ENCODE measurements at regions not wholly inside any gene's neighbourhood (a gene's known extent, or its start where the extent isn't known, plus 50 kb on each side); places are given as distances from the start of the nearest gene placed in this dataset.
"Not testable (repeated sequence)": the region's sequence is repeated elsewhere in the genome, so short reads cannot be mapped to it uniquely, and the experiment has no call there.

DNA sequence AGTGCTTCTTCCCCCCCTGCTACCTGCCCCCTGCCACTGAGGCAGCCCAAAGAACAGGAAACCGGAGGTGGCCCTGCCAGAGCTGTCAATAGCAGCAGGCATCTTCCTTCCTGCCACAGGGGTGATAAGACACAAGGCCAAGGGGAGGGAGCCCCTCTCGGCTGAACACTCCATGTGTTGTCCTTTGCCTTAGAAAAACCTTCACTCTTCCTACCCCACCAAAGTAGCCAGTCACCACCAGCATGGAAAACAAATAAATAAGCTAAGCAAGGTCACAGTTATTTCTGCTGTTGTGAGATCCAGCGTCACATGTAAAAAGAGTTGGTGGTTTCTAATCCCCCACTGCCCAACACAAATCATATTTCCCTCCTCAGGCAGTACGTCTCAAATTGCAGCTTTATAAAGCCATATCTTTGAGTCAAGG, 104.8 kb upstream of the DPT start:
- H3K4me3 ChIP-seq (ENCODE audit: low read depth, low read length), result no peak overlapping the region
- no peak for DNase-seq (ENCODE audit: low read depth)
- H3K27me3 ChIP-seq (ENCODE audit: control insufficient read depth, insufficient read depth, low read length), result no peaks in the 10 kb centered on the region
- no peaks in the 10 kb centered on the region for H3K36me3 ChIP-seq (ENCODE audit: control insufficient read depth, insufficient read depth, low read length)
- TF ChIP-seq, protein P1, sequence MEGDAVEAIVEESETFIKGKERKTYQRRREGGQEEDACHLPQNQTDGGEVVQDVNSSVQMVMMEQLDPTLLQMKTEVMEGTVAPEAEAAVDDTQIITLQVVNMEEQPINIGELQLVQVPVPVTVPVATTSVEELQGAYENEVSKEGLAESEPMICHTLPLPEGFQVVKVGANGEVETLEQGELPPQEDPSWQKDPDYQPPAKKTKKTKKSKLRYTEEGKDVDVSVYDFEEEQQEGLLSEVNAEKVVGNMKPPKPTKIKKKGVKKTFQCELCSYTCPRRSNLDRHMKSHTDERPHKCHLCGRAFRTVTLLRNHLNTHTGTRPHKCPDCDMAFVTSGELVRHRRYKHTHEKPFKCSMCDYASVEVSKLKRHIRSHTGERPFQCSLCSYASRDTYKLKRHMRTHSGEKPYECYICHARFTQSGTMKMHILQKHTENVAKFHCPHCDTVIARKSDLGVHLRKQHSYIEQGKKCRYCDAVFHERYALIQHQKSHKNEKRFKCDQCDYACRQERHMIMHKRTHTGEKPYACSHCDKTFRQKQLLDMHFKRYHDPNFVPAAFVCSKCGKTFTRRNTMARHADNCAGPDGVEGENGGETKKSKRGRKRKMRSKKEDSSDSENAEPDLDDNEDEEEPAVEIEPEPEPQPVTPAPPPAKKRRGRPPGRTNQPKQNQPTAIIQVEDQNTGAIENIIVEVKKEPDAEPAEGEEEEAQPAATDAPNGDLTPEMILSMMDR (IDR thresholded peaks at IDR 0.05; ENCODE audit: insufficient read depth, low read length, poor library complexity, severe bottlenecking), result no peak

DNA sequence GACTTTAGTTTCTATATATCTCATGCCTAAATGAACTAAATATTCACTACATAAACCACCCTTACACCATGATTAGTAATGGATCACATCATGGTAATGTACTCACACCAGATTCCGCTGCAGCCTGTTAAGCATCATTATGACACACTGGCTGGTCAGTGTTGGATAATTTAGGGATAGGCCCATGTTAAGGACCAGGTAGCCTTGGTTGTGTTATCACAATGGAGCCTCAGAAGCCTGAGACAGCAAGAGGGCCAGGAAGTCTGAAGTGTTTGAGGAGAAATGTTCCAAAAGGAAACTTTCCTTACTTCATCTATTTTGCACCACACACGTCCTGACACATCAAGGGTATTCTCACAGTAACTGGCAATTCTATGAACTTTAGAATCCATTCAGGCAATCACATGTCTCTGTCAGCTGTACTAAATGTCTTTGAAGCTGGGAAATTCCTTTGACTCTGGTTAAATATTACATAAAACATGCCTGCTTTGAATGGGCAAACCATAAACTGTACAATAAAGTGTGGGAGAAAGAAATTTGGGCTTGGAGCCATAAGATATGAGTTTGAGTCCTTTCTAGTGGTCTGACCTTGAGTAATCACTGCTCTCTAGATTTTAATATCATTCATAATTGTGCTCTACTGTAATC, 105.3 kb upstream of the DPT start:
- Histone ChIP-seq H3K36me3 (ENCODE audit: control insufficient read depth, insufficient read depth, low read length) (no peaks in the 10 kb centered on the region), H3K27me3 (ENCODE audit: control insufficient read depth, insufficient read depth, low read length) (no peaks in the 10 kb centered on the region), H3K4me3 (ENCODE audit: low read depth, low read length) (no peak overlapping the region)
- peak; percentile 52 for DNase-seq (ENCODE audit: low read depth)
- TF ChIP-seq, protein P1 (IDR thresholded peaks at IDR 0.05; ENCODE audit: insufficient read depth, low read length, poor library complexity, severe bottlenecking), result no peak

DNA sequence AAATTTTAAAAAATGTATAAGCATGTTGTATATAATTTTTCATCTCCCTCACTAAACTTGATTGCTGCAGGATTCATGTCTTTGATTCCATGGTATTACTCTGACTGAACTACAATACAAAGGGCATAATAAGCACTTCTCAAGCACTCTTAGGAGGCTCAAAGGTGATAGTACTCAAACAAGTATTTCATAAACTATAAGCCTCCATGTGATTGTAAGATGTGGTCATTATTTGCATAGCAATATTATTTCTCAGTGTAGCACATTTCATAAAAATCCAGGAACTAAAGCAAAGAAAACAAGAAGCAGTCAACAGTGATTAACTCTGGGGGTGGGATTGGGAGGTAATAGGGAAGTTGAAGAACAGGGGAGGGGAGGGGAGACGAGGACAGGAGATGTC, 106.2 kb upstream of the DPT start:
- no peak for DNase-seq (ENCODE audit: low read depth)
- H3K4me3 ChIP-seq (ENCODE audit: low read depth, low read length), result no peak overlapping the region
- TF ChIP-seq, protein P1 (IDR thresholded peaks at IDR 0.05; ENCODE audit: insufficient read depth, low read length, poor library complexity, severe bottlenecking), result no peak
- no peaks in the 10 kb centered on the region for H3K27me3 ChIP-seq (ENCODE audit: control insufficient read depth, insufficient read depth, low read length)
- H3K36me3 ChIP-seq (ENCODE audit: control insufficient read depth, insufficient read depth, low read length), result no peaks in the 10 kb centered on the region

DNA sequence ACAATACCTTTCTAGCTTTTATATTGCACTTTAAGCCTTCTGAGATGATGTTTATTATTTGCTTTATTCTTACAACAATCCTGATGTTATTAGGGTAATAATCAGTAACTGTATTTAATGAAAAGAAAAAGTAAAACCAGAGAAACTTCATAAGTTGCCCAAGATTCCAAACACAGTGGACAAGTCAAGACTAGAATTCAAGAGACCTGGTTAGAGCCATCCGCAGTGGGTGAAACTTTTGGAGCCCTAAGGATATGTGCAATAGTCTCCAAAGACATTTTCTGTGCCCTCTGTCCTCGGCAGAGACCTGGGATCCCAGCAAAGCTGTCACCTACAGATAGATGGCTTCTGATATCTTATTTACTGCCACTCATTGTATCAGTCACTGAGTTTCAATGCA, 106.8 kb upstream of the DPT start:
- TF ChIP-seq, protein P1 (IDR thresholded peaks at IDR 0.05; ENCODE audit: insufficient read depth, low read length, poor library complexity, severe bottlenecking), result no peak
- DNase-seq (ENCODE audit: low read depth), result no peak
- Histone ChIP-seq H3K4me3 (ENCODE audit: low read depth, low read length) (no peak overlapping the region), H3K27me3 (ENCODE audit: control insufficient read depth, insufficient read depth, low read length) (no peaks in the 10 kb centered on the region), H3K36me3 (ENCODE audit: control insufficient read depth, insufficient read depth, low read length) (no peaks in the 10 kb centered on the region)

DNA sequence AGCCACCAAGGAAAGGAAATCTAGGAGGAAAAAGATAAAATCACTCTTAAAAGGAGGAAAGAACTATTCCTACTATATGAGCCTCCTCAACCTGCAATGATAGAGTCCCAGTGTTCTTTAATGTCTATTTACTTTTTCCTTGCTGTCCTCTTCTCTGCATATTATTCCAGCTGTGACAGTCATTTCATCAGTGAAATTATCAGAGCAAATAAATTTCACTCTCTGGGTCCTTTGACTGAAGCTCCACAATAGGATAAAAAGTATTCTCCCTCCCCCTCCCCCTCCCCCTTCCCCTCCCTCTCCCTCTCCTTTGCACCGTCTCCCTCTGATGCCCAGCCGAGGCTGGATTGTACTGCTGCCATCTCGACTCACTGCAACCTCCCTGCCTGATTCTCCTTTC, 107.5 kb upstream of the DPT start:
- TF ChIP-seq, protein P1 (IDR thresholded peaks at IDR 0.05; ENCODE audit: insufficient read depth, low read length, poor library complexity, severe bottlenecking), result no peak
- Histone ChIP-seq H3K4me3 (ENCODE audit: low read depth, low read length) (no peak overlapping the region), H3K27me3 (ENCODE audit: control insufficient read depth, insufficient read depth, low read length) (no peaks in the 10 kb centered on the region), H3K36me3 (ENCODE audit: control insufficient read depth, insufficient read depth, low read length) (no peaks in the 10 kb centered on the region)
- no peak for DNase-seq (ENCODE audit: low read depth)

DNA sequence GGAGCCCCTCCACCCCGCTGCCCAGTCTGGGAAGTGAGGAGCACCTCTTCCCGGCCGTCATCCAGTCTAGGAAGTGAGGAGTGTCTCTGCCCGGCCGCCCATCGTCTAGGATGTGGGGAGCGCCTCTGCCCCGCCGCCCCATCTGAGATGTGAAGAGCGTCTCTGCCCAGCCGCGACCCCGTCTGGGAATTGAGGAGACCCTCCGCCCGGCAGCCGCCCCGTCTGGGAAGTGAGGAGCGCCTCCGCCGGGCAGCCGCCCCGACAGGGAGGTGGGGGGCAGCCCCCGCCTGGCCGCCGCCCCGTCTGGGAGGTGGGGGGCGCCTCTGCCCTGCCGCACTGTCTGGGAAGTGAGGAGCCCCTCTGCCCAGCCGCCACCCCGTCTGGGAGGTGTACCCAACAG, 108.2 kb upstream of the DPT start:
- not testable (repeated sequence) for H3K27me3 ChIP-seq (ENCODE audit: control insufficient read depth, insufficient read depth, low read length); H3K36me3 ChIP-seq (ENCODE audit: control insufficient read depth, insufficient read depth, low read length); H3K4me3 ChIP-seq (ENCODE audit: low read depth, low read length); DNase-seq (ENCODE audit: low read depth)
